Inflammatory macrophage treated with lipopolysaccharide for 1 hour (primary cell): ENCODE measurements at regions not wholly inside any gene's neighbourhood (a gene's known extent, or its start where the extent isn't known, plus 50 kb on each side); places are given as distances from the start of the nearest gene placed in this dataset.

Experiments used
- DNase-seq, 2 donors: peaks; one replicate each; pipeline ENCODE4 v3.0.0-alpha.2; 2020 to 2022

GRCh38 chr12:92492291-92492690 is 210.5 kb upstream of the PLEKHG7 start:
- DNase-seq = no peak

- DNase-seq = no peak
Observed at GRCh38 chr12:92489781-92490180, 213.0 kb upstream of the PLEKHG7 start.

GRCh38 chr12:92488735-92489134 is 214.1 kb upstream of the PLEKHG7 start:
- DNase-seq = no peak

GRCh38 chr12:92487138-92487485 is 215.7 kb upstream of the PLEKHG7 start:
- no peak for DNase-seq

- DNase-seq = no peak
Observed at GRCh38 chr12:92486443-92487137, 216.2 kb upstream of the PLEKHG7 start.

- DNase-seq = no peak
Observed at GRCh38 chr12:92485351-92486348, 217.1 kb upstream of the PLEKHG7 start.

GRCh38 chr12:92482599-92482998 is 220.2 kb upstream of the PLEKHG7 start:
- peak in 1 of 2 donors; percentile 27 for DNase-seq

GRCh38 chr12:92481066-92481465 is 221.7 kb upstream of the PLEKHG7 start:
- no peak for DNase-seq

- no peak for DNase-seq
Observed at GRCh38 chr12:92478692-92479091, 224.1 kb upstream of the PLEKHG7 start.

- DNase-seq = no peak
Observed at GRCh38 chr12:92476844-92477243, 225.9 kb upstream of the PLEKHG7 start.

- DNase-seq = no peak
Observed at GRCh38 chr12:92473564-92473963, 229.2 kb upstream of the PLEKHG7 start.

GRCh38 chr12:92472201-92472600 is 230.6 kb upstream of the PLEKHG7 start:
- no peak for DNase-seq

- no peak for DNase-seq
Observed at GRCh38 chr12:92471551-92471950, 231.2 kb upstream of the PLEKHG7 start.

- DNase-seq = no peak
Observed at GRCh38 chr12:92470608-92471021, 232.2 kb upstream of the PLEKHG7 start.

- no peak for DNase-seq
Observed at GRCh38 chr12:92469837-92470236, 233.0 kb upstream of the PLEKHG7 start.

GRCh38 chr12:92468358-92469020 is 234.3 kb upstream of the PLEKHG7 start:
- DNase-seq = no peak

- DNase-seq = no peak
Observed at GRCh38 chr12:92467886-92468285, 234.9 kb upstream of the PLEKHG7 start.

- peak; percentile 37 to 42 for DNase-seq
Observed at GRCh38 chr12:92466391-92467305, 236.1 kb upstream of the PLEKHG7 start.

GRCh38 chr12:92465786-92466295 is 236.9 kb upstream of the PLEKHG7 start:
- DNase-seq = no peak

- no peak for DNase-seq
Observed at GRCh38 chr12:92464911-92465310, 237.9 kb upstream of the PLEKHG7 start.

- no peak for DNase-seq
Observed at GRCh38 chr12:92463171-92463570, 239.6 kb upstream of the PLEKHG7 start.

- DNase-seq = no peak
Observed at GRCh38 chr12:92462527-92462926, 240.3 kb upstream of the PLEKHG7 start.
